ENCODE measurements at regions not wholly inside any gene's neighbourhood (a gene's known extent, or its start where the extent isn't known, plus 50 kb on each side); places are given as distances from the start of the nearest gene placed in this dataset.

GRCh38 chr3:70805061-70805889 is 492.8 kb upstream of the MDFIC2 start:
- FAIRE-seq (no peak), DNase-seq (ENCODE audit: insufficient read length, low spot score) (no peak)

GRCh38 chr3:70803891-70804290 is 491.5 kb upstream of the MDFIC2 start:
- FAIRE-seq (no peak), DNase-seq (ENCODE audit: insufficient read length, low spot score) (no peak)

GRCh38 chr3:70803319-70803718 is 490.9 kb upstream of the MDFIC2 start:
- FAIRE-seq, result no peak
- DNase-seq (ENCODE audit: insufficient read length, low spot score), result no peak

- FAIRE-seq (no peak), DNase-seq (ENCODE audit: insufficient read length, low spot score) (no peak)
Observed at GRCh38 chr3:70800951-70801350, 488.5 kb upstream of the MDFIC2 start.

- FAIRE-seq (no peak), DNase-seq (ENCODE audit: insufficient read length, low spot score) (no peak)
Observed at GRCh38 chr3:70789878-70790277, 477.4 kb upstream of the MDFIC2 start.

- no peak for DNase-seq (ENCODE audit: insufficient read length, low spot score)
- FAIRE-seq, result no peak
Observed at GRCh38 chr3:70780790-70781189, 468.4 kb upstream of the MDFIC2 start.

GRCh38 chr3:70779296-70779695 is 466.9 kb upstream of the MDFIC2 start:
- FAIRE-seq, result no peak

GRCh38 chr3:70776081-70776480 is 463.6 kb upstream of the MDFIC2 start:
- FAIRE-seq, result no peak
- DNase-seq (ENCODE audit: insufficient read length, low spot score), result no peak

More at GRCh38 chr3:70779296-70779695, 466.9 kb upstream of the MDFIC2 start:
- DNase-seq (ENCODE audit: insufficient read length, low spot score), result no peak

- no peak for DNase-seq (ENCODE audit: insufficient read length, low spot score)
- FAIRE-seq, result no peak
Observed at GRCh38 chr3:70775257-70775656, 462.8 kb upstream of the MDFIC2 start.

- DNase-seq (ENCODE audit: insufficient read length, low spot score) (no peak), FAIRE-seq (no peak)
Observed at GRCh38 chr3:70774641-70775040, 462.2 kb upstream of the MDFIC2 start.

GRCh38 chr3:70771426-70772147 is 459.1 kb upstream of the MDFIC2 start:
- no peak for DNase-seq (ENCODE audit: insufficient read length, low spot score)
- FAIRE-seq, result no peak

GRCh38 chr3:70770650-70771049 is 458.2 kb upstream of the MDFIC2 start:
- FAIRE-seq, result no peak
- DNase-seq (ENCODE audit: insufficient read length, low spot score), result no peak

- FAIRE-seq (no peak), DNase-seq (ENCODE audit: insufficient read length, low spot score) (no peak)
Observed at GRCh38 chr3:70766301-70766700, 453.9 kb upstream of the MDFIC2 start.

GRCh38 chr3:70763894-70764293 is 451.5 kb upstream of the MDFIC2 start:
- no peak for DNase-seq (ENCODE audit: insufficient read length, low spot score)
- FAIRE-seq, result no peak

GRCh38 chr3:70757658-70758057 is 445.2 kb upstream of the MDFIC2 start:
- DNase-seq (ENCODE audit: insufficient read length, low spot score), result no peak
- no peak for FAIRE-seq

GRCh38 chr3:70755526-70755925 is 443.1 kb upstream of the MDFIC2 start:
- DNase-seq (ENCODE audit: insufficient read length, low spot score), result no peak
- no peak for FAIRE-seq

GRCh38 chr3:70754314-70754713 is 441.9 kb upstream of the MDFIC2 start:
- no peak for FAIRE-seq
- DNase-seq (ENCODE audit: insufficient read length, low spot score), result no peak

GRCh38 chr3:70753572-70753971 is 441.1 kb upstream of the MDFIC2 start:
- FAIRE-seq (no peak), DNase-seq (ENCODE audit: insufficient read length, low spot score) (no peak)

GRCh38 chr3:70752051-70752450 is 439.6 kb upstream of the MDFIC2 start:
- DNase-seq (ENCODE audit: insufficient read length, low spot score) (no peak), FAIRE-seq (no peak)

GRCh38 chr3:70749122-70749521 is 436.7 kb upstream of the MDFIC2 start:
- no peak for FAIRE-seq
- DNase-seq (ENCODE audit: insufficient read length, low spot score), result no peak

GRCh38 chr3:70748593-70748992 is 436.2 kb upstream of the MDFIC2 start:
- FAIRE-seq, result no peak
- no peak for DNase-seq (ENCODE audit: insufficient read length, low spot score)

- no peak for FAIRE-seq
- DNase-seq (ENCODE audit: insufficient read length, low spot score), result no peak
Observed at GRCh38 chr3:70747847-70748246, 435.4 kb upstream of the MDFIC2 start.
